HG02884 (cell line): ENCODE measurements at regions not wholly inside any gene's neighbourhood (a gene's known extent, or its start where the extent isn't known, plus 50 kb on each side); places are given as distances from the start of the nearest gene placed in this dataset.
"Not testable (repeated sequence)": the region's sequence is repeated elsewhere in the genome, so short reads cannot be mapped to it uniquely, and the experiment has no call there.

ENCODE experiments used
- ATAC-seq: cut with Tn5 transposase; IDR thresholded peaks from one replicate; pipeline ENCODE4 v1.9.1; 2021; ENCODE audit warnings: mild to moderate bottlenecking, moderate library complexity; ENCODE audit not compliant: unreplicated experiment

- no peak for ATAC-seq
Measured at GRCh38 chr5:108602830-108603229, 144.9 kb upstream of the FER start.

- no peak for ATAC-seq
Measured at GRCh38 chr5:108590799-108591198, 156.9 kb upstream of the FER start.

GRCh38 chr5:108588323-108588722 is 159.4 kb upstream of the FER start:
- no peak for ATAC-seq

- no peak for ATAC-seq
Measured at GRCh38 chr5:108587821-108588220, 159.9 kb upstream of the FER start.

- ATAC-seq: no peak
Measured at GRCh38 chr5:108581026-108581425, 166.7 kb upstream of the FER start.

GRCh38 chr5:108579236-108579635 is 168.5 kb upstream of the FER start:
- ATAC-seq: no peak

GRCh38 chr5:108578791-108579190 is 168.9 kb upstream of the FER start:
- no peak for ATAC-seq

GRCh38 chr5:108567429-108567828 is 180.3 kb upstream of the FER start:
- no peak for ATAC-seq

- no peak for ATAC-seq
Measured at GRCh38 chr5:108564441-108564840, 182.5 kb upstream of the FBXL17 start.

- no peak for ATAC-seq
Measured at GRCh38 chr5:108562205-108562454, 180.2 kb upstream of the FBXL17 start.

GRCh38 chr5:108561416-108562204 is 179.7 kb upstream of the FBXL17 start:
- ATAC-seq: no peak

GRCh38 chr5:108560581-108560980 is 178.7 kb upstream of the FBXL17 start:
- ATAC-seq: no peak

GRCh38 chr5:108560166-108560565 is 178.3 kb upstream of the FBXL17 start:
- ATAC-seq: no peak

- ATAC-seq: not testable (repeated sequence)
Measured at GRCh38 chr5:108558840-108559239, 176.9 kb upstream of the FBXL17 start.

GRCh38 chr5:108558142-108558541 is 176.2 kb upstream of the FBXL17 start:
- ATAC-seq: not testable (repeated sequence)

- no peak for ATAC-seq
Measured at GRCh38 chr5:108557686-108558085, 175.8 kb upstream of the FBXL17 start.

GRCh38 chr5:108556441-108557145 is 174.7 kb upstream of the FBXL17 start:
- ATAC-seq: no peak

GRCh38 chr5:108548684-108549596 is 167.0 kb upstream of the FBXL17 start:
- no peak for ATAC-seq

GRCh38 chr5:108546939-108547338 is 165.0 kb upstream of the FBXL17 start:
- ATAC-seq: no peak

- ATAC-seq: no peak
Measured at GRCh38 chr5:108545301-108545700, 163.4 kb upstream of the FBXL17 start.

GRCh38 chr5:108543486-108543885 is 161.6 kb upstream of the FBXL17 start:
- ATAC-seq: peak; percentile 47

GRCh38 chr5:108541836-108542235 is 159.9 kb upstream of the FBXL17 start:
- peak; percentile 86 for ATAC-seq
